ENCODE measurements at regions not wholly inside any gene's neighbourhood (a gene's known extent, or its start where the extent isn't known, plus 50 kb on each side); places are given as distances from the start of the nearest gene placed in this dataset.

GRCh38 chr1:69315823-69316222, 251.9 kb upstream of the LRRC7 start:
- Histone ChIP-seq H3K27ac (no peak overlapping the region), H3K4me3 (no peak overlapping the region)
- no peak for DNase-seq (ENCODE audit: low spot score)
- TF ChIP-seq CTCF (IDR thresholded peaks at IDR 0.05) = no peak

DNA sequence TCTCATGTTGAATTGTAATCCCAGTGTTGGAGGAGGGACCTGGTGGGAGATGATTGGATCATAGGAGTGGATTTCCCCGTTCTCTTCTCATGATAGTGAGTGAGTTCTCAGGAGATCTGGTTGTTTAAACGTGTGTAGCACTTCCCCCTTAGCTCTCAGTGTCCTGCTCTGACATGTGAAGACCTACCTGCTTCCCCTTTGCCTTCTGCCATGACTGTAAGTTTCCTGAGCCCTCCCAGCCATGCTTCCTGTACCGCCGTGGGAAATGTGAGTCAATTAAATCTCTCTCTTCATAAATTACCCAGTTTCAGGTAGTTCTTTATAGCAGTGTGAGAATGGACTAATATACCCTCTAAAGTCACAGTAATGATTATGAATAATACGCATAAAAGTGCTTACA, 248.4 kb upstream of the LRRC7 start:
- no peak for TF ChIP-seq CTCF (IDR thresholded peaks at IDR 0.05)
- Histone ChIP-seq H3K4me3 (no peak overlapping the region), H3K27ac (no peak overlapping the region)
- DNase-seq (ENCODE audit: low spot score) = no peak

- no peak for TF ChIP-seq CTCF (IDR thresholded peaks at IDR 0.05)
- no peak overlapping the region for H3K4me3 ChIP-seq
- H3K27ac ChIP-seq = no peak overlapping the region
- no peak for DNase-seq (ENCODE audit: low spot score)
Observed at GRCh38 chr1:69320757-69321211, 246.9 kb upstream of the LRRC7 start.

- no peak overlapping the region for H3K4me3 ChIP-seq
- TF ChIP-seq CTCF (IDR thresholded peaks at IDR 0.05) = no peak
- no peak for DNase-seq (ENCODE audit: low spot score)
- no peak overlapping the region for H3K27ac ChIP-seq
Observed at GRCh38 chr1:69321311-69321710, 246.4 kb upstream of the LRRC7 start.

DNA sequence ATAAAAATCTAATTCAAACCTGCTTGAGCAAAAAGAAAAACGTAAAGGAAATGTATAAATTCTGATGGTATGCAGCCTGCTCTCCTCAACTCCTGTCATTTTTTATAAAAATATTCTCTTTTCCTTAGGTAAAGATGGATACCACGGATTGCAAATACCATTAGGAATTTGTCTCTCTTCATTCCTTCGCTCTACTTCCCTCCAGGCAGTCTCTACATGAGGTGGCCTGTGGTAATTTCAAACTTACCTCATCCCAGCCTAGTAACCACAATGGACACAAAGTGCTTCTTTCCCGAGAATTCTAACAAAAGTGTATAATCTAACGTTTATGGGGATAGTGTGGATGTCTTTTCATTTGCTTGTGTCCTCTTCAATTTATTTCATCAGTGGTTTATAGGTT, 239.5 kb upstream of the LRRC7 start:
- DNase-seq (ENCODE audit: low spot score) = no peak
- Histone ChIP-seq H3K4me3 (no peak overlapping the region), H3K27ac (no peak overlapping the region)
- no peak for TF ChIP-seq CTCF (IDR thresholded peaks at IDR 0.05)

GRCh38 chr1:69363236-69363635, 204.5 kb upstream of the LRRC7 start:
- no peak for TF ChIP-seq CTCF (IDR thresholded peaks at IDR 0.05)
- no peak for DNase-seq (ENCODE audit: low spot score)
- H3K27ac ChIP-seq = no peak overlapping the region
- H3K4me3 ChIP-seq = no peak overlapping the region

GRCh38 chr1:69373520-69373919, 194.2 kb upstream of the LRRC7 start:
- DNase-seq (ENCODE audit: low spot score) = no peak
- TF ChIP-seq CTCF (IDR thresholded peaks at IDR 0.05) = no peak

More at GRCh38 chr1:69373520-69373919, 194.2 kb upstream of the LRRC7 start:
- no peak overlapping the region for H3K4me3 ChIP-seq
- no peak overlapping the region for H3K27ac ChIP-seq
